ENCODE measurements at regions not wholly inside any gene's neighbourhood (a gene's known extent, or its start where the extent isn't known, plus 50 kb on each side); places are given as distances from the start of the nearest gene placed in this dataset.
A peak's percentile ranks its signal among the peaks of the same experiment; 100 is the strongest.

- DNase-seq, result no peak
Observed at GRCh38 chr14:106877517-106877916, 1351.1 kb downstream of the TMEM121 start.

GRCh38 chr14:106879241-106879640 lies 1352.9 kb downstream of the TMEM121 start:
- DNase-seq, result peak; percentile 71

- peak; percentile 49 for DNase-seq
Observed at GRCh38 chr14:106883218-106883692, 1356.9 kb downstream of the TMEM121 start.
